ENCODE measurements at regions not wholly inside any gene's neighbourhood (a gene's known extent, or its start where the extent isn't known, plus 50 kb on each side); places are given as distances from the start of the nearest gene placed in this dataset.

GRCh38 chr21:16751695-16752474 lies 761.0 kb upstream of the CXADR start:
- TF ChIP-seq POLR2A (IDR thresholded peaks at IDR 0.05) (no peak), CTCF (IDR thresholded peaks at IDR 0.05) (no peak)

Measured in prostate gland (tissue), 2 donors.